ENCODE measurements at regions not wholly inside any gene's neighbourhood (a gene's known extent, or its start where the extent isn't known, plus 50 kb on each side); places are given as distances from the start of the nearest gene placed in this dataset.

- peaks cover 4% of the 10 kb centered on the region for H3K9me3 Mint-ChIP-seq
Observed at GRCh38 chr6:126419901-126420300, 80.0 kb downstream of the CENPW start.

GRCh38 chr6:126422912-126423311 lies 83.0 kb downstream of the CENPW start:
- Mint-ChIP-seq H3K4me1 (no peaks in the 10 kb centered on the region), H3K4me3 (no peak overlapping the region), H3K9me3 (no peaks in the 10 kb centered on the region), H3K27ac (no peak overlapping the region), H3K27me3 (no peaks in the 10 kb centered on the region), H3K36me3 (no peaks in the 10 kb centered on the region)
- CTCF ChIA-PET, result no interaction called here
- DNase-seq, result no peak

More at GRCh38 chr6:126419901-126420300, 80.0 kb downstream of the CENPW start:
- CTCF ChIA-PET, result no interaction called here
- Mint-ChIP-seq H3K36me3 (no peaks in the 10 kb centered on the region), H3K27ac (no peak overlapping the region), H3K27me3 (no peaks in the 10 kb centered on the region), H3K4me3 (no peak overlapping the region), H3K4me1 (no peaks in the 10 kb centered on the region)
- DNase-seq, result no peak

- no peak overlapping the region for H3K27ac Mint-ChIP-seq
Observed at GRCh38 chr6:126427713-126428112, 87.8 kb downstream of the CENPW start.

GRCh38 chr6:126429866-126430265 lies 90.0 kb downstream of the CENPW start:
- no peak for DNase-seq
- Mint-ChIP-seq H3K27me3 (no peaks in the 10 kb centered on the region), H3K4me1 (no peaks in the 10 kb centered on the region), H3K27ac (no peak overlapping the region), H3K4me3 (no peak overlapping the region), H3K36me3 (no peaks in the 10 kb centered on the region), H3K9me3 (no peaks in the 10 kb centered on the region)
- CTCF ChIA-PET, result no interaction called here

More at GRCh38 chr6:126427713-126428112, 87.8 kb downstream of the CENPW start:
- no peaks in the 10 kb centered on the region for H3K9me3 Mint-ChIP-seq
- CTCF ChIA-PET, result no interaction called here
- no peaks in the 10 kb centered on the region for H3K4me1 Mint-ChIP-seq
- no peaks in the 10 kb centered on the region for H3K36me3 Mint-ChIP-seq
- no peak overlapping the region for H3K4me3 Mint-ChIP-seq
- no peaks in the 10 kb centered on the region for H3K27me3 Mint-ChIP-seq
- no peak for DNase-seq

- Mint-ChIP-seq H3K36me3 (no peaks in the 10 kb centered on the region), H3K27ac (no peak overlapping the region), H3K27me3 (no peaks in the 10 kb centered on the region), H3K4me1 (no peaks in the 10 kb centered on the region), H3K9me3 (no peaks in the 10 kb centered on the region), H3K4me3 (no peak overlapping the region)
- no peak for DNase-seq
- CTCF ChIA-PET, result no interaction called here
Observed at GRCh38 chr6:126432564-126432963, 92.6 kb downstream of the CENPW start.

- CTCF ChIA-PET, result no interaction called here
- Mint-ChIP-seq H3K27me3 (no peaks in the 10 kb centered on the region), H3K27ac (no peak overlapping the region), H3K36me3 (no peaks in the 10 kb centered on the region), H3K4me3 (no peak overlapping the region), H3K9me3 (no peaks in the 10 kb centered on the region), H3K4me1 (no peaks in the 10 kb centered on the region)
- no peak for DNase-seq
Observed at GRCh38 chr6:126433927-126434326, 94.0 kb downstream of the CENPW start.

- no peak overlapping the region for H3K27ac Mint-ChIP-seq
- H3K36me3 Mint-ChIP-seq, result no peaks in the 10 kb centered on the region
- H3K4me3 Mint-ChIP-seq, result no peak overlapping the region
- H3K9me3 Mint-ChIP-seq, result no peaks in the 10 kb centered on the region
- H3K27me3 Mint-ChIP-seq, result no peaks in the 10 kb centered on the region
- no peaks in the 10 kb centered on the region for H3K4me1 Mint-ChIP-seq
- CTCF ChIA-PET, result no interaction called here
- no peak for DNase-seq
Observed at GRCh38 chr6:126437205-126437604, 97.3 kb downstream of the CENPW start.

GRCh38 chr6:126439040-126439439 lies 99.1 kb downstream of the CENPW start:
- Mint-ChIP-seq H3K27ac (no peak overlapping the region), H3K27me3 (no peaks in the 10 kb centered on the region), H3K36me3 (no peaks in the 10 kb centered on the region), H3K9me3 (no peaks in the 10 kb centered on the region), H3K4me1 (no peaks in the 10 kb centered on the region), H3K4me3 (no peak overlapping the region)
- DNase-seq, result no peak
- CTCF ChIA-PET, result no interaction called here

- Mint-ChIP-seq H3K27ac (no peak overlapping the region), H3K4me3 (no peak overlapping the region), H3K9me3 (no peaks in the 10 kb centered on the region), H3K27me3 (no peaks in the 10 kb centered on the region), H3K36me3 (no peaks in the 10 kb centered on the region), H3K4me1 (no peaks in the 10 kb centered on the region)
- CTCF ChIA-PET, result no interaction called here
- DNase-seq, result no peak
Observed at GRCh38 chr6:126440923-126441322, 101.0 kb downstream of the CENPW start.

- H3K4me1 Mint-ChIP-seq, result no peaks in the 10 kb centered on the region
- CTCF ChIA-PET, result no interaction called here
- no peaks in the 10 kb centered on the region for H3K36me3 Mint-ChIP-seq
- DNase-seq, result no peak
- H3K4me3 Mint-ChIP-seq, result no peak overlapping the region
- no peaks in the 10 kb centered on the region for H3K9me3 Mint-ChIP-seq
- no peak overlapping the region for H3K27ac Mint-ChIP-seq
- H3K27me3 Mint-ChIP-seq, result no peaks in the 10 kb centered on the region
Observed at GRCh38 chr6:126444659-126445273, 104.9 kb downstream of the CENPW start.

- CTCF ChIA-PET, result no interaction called here
- no peak for DNase-seq
- Mint-ChIP-seq H3K27me3 (no peaks in the 10 kb centered on the region), H3K4me1 (no peaks in the 10 kb centered on the region), H3K27ac (no peak overlapping the region), H3K9me3 (no peaks in the 10 kb centered on the region), H3K4me3 (no peak overlapping the region), H3K36me3 (no peaks in the 10 kb centered on the region)
Observed at GRCh38 chr6:126446248-126446647, 106.3 kb downstream of the CENPW start.

GRCh38 chr6:126447367-126447766 lies 107.5 kb downstream of the CENPW start:
- Mint-ChIP-seq H3K27me3 (no peaks in the 10 kb centered on the region), H3K4me3 (no peak overlapping the region), H3K36me3 (no peaks in the 10 kb centered on the region), H3K27ac (no peak overlapping the region), H3K9me3 (no peaks in the 10 kb centered on the region), H3K4me1 (no peaks in the 10 kb centered on the region)
- DNase-seq, result no peak
- CTCF ChIA-PET, result no interaction called here

GRCh38 chr6:126461045-126461444 lies 121.1 kb downstream of the CENPW start:
- Mint-ChIP-seq H3K4me1 (no peaks in the 10 kb centered on the region), H3K36me3 (no peaks in the 10 kb centered on the region)

GRCh38 chr6:126464245-126464644 lies 124.3 kb downstream of the CENPW start:
- CTCF ChIA-PET, result no interaction called here
- H3K4me3 Mint-ChIP-seq, result no peak overlapping the region
- H3K36me3 Mint-ChIP-seq, result no peaks in the 10 kb centered on the region
- no peak overlapping the region for H3K27ac Mint-ChIP-seq
- DNase-seq, result no peak
- H3K9me3 Mint-ChIP-seq, result no peaks in the 10 kb centered on the region
- no peaks in the 10 kb centered on the region for H3K27me3 Mint-ChIP-seq
- no peaks in the 10 kb centered on the region for H3K4me1 Mint-ChIP-seq

More at GRCh38 chr6:126461045-126461444, 121.1 kb downstream of the CENPW start:
- CTCF ChIA-PET, result no interaction called here
- no peak overlapping the region for H3K4me3 Mint-ChIP-seq
- no peak for DNase-seq
- H3K27ac Mint-ChIP-seq, result no peak overlapping the region
- H3K9me3 Mint-ChIP-seq, result no peaks in the 10 kb centered on the region
- no peaks in the 10 kb centered on the region for H3K27me3 Mint-ChIP-seq

GRCh38 chr6:126475449-126475848 lies 135.5 kb downstream of the CENPW start:
- H3K4me3 Mint-ChIP-seq, result no peak overlapping the region
- H3K9me3 Mint-ChIP-seq, result no peaks in the 10 kb centered on the region
- CTCF ChIA-PET, result no interaction called here
- H3K36me3 Mint-ChIP-seq, result no peaks in the 10 kb centered on the region
- no peak for DNase-seq
- no peaks in the 10 kb centered on the region for H3K27me3 Mint-ChIP-seq
- no peaks in the 10 kb centered on the region for H3K4me1 Mint-ChIP-seq
- no peak overlapping the region for H3K27ac Mint-ChIP-seq

GRCh38 chr6:126477678-126478077 lies 137.8 kb downstream of the CENPW start:
- H3K27ac Mint-ChIP-seq, result no peak overlapping the region
- DNase-seq, result no peak
- no peak overlapping the region for H3K4me3 Mint-ChIP-seq
- no peaks in the 10 kb centered on the region for H3K36me3 Mint-ChIP-seq
- CTCF ChIA-PET, result interaction anchor here (0.6 kb wide), 1 partner anchor 642 kb away, joined by 3 read pairs; no protein-coding TSS in a partner anchor
- H3K9me3 Mint-ChIP-seq, result no peaks in the 10 kb centered on the region
- no peaks in the 10 kb centered on the region for H3K27me3 Mint-ChIP-seq
- no peaks in the 10 kb centered on the region for H3K4me1 Mint-ChIP-seq
